ENCODE measurements at regions not wholly inside any gene's neighbourhood (a gene's known extent, or its start where the extent isn't known, plus 50 kb on each side); places are given as distances from the start of the nearest gene placed in this dataset.

- no peak for DNase-seq (ENCODE audit: low read depth in 2 of 2)
Observed at GRCh38 chr4:35164063-35164462, 1080.3 kb downstream of the ARAP2 start.

- DNase-seq (ENCODE audit: low read depth in 2 of 2): no peak
Observed at GRCh38 chr4:35166466-35166865, 1077.8 kb downstream of the ARAP2 start.

- DNase-seq (ENCODE audit: low read depth in 2 of 2): no peak
Observed at GRCh38 chr4:35167385-35167784, 1076.9 kb downstream of the ARAP2 start.

- DNase-seq (ENCODE audit: low read depth in 2 of 2): no peak
Observed at GRCh38 chr4:35175487-35175886, 1068.8 kb downstream of the ARAP2 start.

GRCh38 chr4:35175894-35176293, 1068.4 kb downstream of the ARAP2 start:
- no peak for DNase-seq (ENCODE audit: low read depth in 2 of 2)

- no peak for DNase-seq (ENCODE audit: low read depth in 2 of 2)
Observed at GRCh38 chr4:35182451-35182850, 1061.9 kb downstream of the ARAP2 start.

GRCh38 chr4:35189988-35190613, 1054.2 kb downstream of the ARAP2 start:
- DNase-seq (ENCODE audit: low read depth in 2 of 2): no peak

GRCh38 chr4:35201403-35201802, 1042.9 kb downstream of the ARAP2 start:
- no peak for DNase-seq (ENCODE audit: low read depth in 2 of 2)

GRCh38 chr4:35216636-35217035, 1027.7 kb downstream of the ARAP2 start:
- no peak for DNase-seq (ENCODE audit: low read depth in 2 of 2)

GRCh38 chr4:35217331-35217730, 1027.0 kb downstream of the ARAP2 start:
- no peak for DNase-seq (ENCODE audit: low read depth in 2 of 2)

- DNase-seq (ENCODE audit: low read depth in 2 of 2): no peak
Observed at GRCh38 chr4:35228313-35228712, 1016.0 kb downstream of the ARAP2 start.

GRCh38 chr4:35229021-35229420, 1015.3 kb downstream of the ARAP2 start:
- no peak for DNase-seq (ENCODE audit: low read depth in 2 of 2)

- no peak for DNase-seq (ENCODE audit: low read depth in 2 of 2)
Observed at GRCh38 chr4:35237924-35238323, 1006.4 kb downstream of the ARAP2 start.

- no peak for DNase-seq (ENCODE audit: low read depth in 2 of 2)
Observed at GRCh38 chr4:35238793-35239192, 1005.5 kb downstream of the ARAP2 start.

GRCh38 chr4:35246493-35246892, 997.8 kb downstream of the ARAP2 start:
- DNase-seq (ENCODE audit: low read depth in 2 of 2): no peak

- DNase-seq (ENCODE audit: low read depth in 2 of 2): no peak
Observed at GRCh38 chr4:35247047-35247446, 997.3 kb downstream of the ARAP2 start.

GRCh38 chr4:35250331-35250730, 994.0 kb downstream of the ARAP2 start:
- no peak for DNase-seq (ENCODE audit: low read depth in 2 of 2)

- DNase-seq (ENCODE audit: low read depth in 2 of 2): no peak
Observed at GRCh38 chr4:35250761-35251160, 993.6 kb downstream of the ARAP2 start.

GRCh38 chr4:35252071-35252470, 992.2 kb downstream of the ARAP2 start:
- DNase-seq (ENCODE audit: low read depth in 2 of 2): no peak

- no peak for DNase-seq (ENCODE audit: low read depth in 2 of 2)
Observed at GRCh38 chr4:35252866-35253265, 991.4 kb downstream of the ARAP2 start.

GRCh38 chr4:35253331-35253730, 991.0 kb downstream of the ARAP2 start:
- DNase-seq (ENCODE audit: low read depth in 2 of 2): no peak

GRCh38 chr4:35286434-35286833, 957.9 kb downstream of the ARAP2 start:
- no peak for DNase-seq (ENCODE audit: low read depth in 2 of 2)

GRCh38 chr4:35300996-35301774, 943.1 kb downstream of the ARAP2 start:
- no peak for DNase-seq (ENCODE audit: low read depth in 2 of 2)

GRCh38 chr4:35315419-35315818, 928.9 kb downstream of the ARAP2 start:
- no peak for DNase-seq (ENCODE audit: low read depth in 2 of 2)

All from stimulated activated CD8-positive, alpha-beta memory T cell treated with anti-CD3 and anti-CD28 coated beads, Interleukin-2, amount 100 ng/mL, for 48 hours (primary cell).